ENCODE measurements at regions not wholly inside any gene's neighbourhood (a gene's known extent, or its start where the extent isn't known, plus 50 kb on each side); places are given as distances from the start of the nearest gene placed in this dataset.

DNA sequence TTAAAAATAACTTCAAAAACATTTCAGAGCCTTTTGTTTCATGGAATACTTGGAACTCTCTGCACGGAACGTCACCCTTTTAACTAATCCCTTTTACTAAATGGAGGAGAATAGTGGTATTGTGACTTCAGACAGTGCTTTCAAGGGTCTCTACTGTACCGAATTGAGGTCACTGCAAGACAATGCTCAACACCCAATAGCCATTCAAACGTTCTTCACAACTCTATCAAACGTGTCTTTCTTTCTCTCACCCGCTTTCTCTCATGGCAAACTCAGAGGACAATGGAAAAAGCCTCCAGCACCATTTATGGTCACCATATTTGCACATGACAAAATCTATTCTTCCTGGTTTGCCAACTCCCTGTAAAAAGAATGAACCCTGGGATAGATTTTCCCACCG, 132.1 kb upstream of the SOX5 start:
- TF ChIP-seq, protein P1, sequence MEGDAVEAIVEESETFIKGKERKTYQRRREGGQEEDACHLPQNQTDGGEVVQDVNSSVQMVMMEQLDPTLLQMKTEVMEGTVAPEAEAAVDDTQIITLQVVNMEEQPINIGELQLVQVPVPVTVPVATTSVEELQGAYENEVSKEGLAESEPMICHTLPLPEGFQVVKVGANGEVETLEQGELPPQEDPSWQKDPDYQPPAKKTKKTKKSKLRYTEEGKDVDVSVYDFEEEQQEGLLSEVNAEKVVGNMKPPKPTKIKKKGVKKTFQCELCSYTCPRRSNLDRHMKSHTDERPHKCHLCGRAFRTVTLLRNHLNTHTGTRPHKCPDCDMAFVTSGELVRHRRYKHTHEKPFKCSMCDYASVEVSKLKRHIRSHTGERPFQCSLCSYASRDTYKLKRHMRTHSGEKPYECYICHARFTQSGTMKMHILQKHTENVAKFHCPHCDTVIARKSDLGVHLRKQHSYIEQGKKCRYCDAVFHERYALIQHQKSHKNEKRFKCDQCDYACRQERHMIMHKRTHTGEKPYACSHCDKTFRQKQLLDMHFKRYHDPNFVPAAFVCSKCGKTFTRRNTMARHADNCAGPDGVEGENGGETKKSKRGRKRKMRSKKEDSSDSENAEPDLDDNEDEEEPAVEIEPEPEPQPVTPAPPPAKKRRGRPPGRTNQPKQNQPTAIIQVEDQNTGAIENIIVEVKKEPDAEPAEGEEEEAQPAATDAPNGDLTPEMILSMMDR (IDR thresholded peaks at IDR 0.05) = no peak
- TF ChIP-seq POLR2A (IDR thresholded peaks at IDR 0.05) = no peak
